H1 (cell line): ENCODE measurements at regions not wholly inside any gene's neighbourhood (a gene's known extent, or its start where the extent isn't known, plus 50 kb on each side); places are given as distances from the start of the nearest gene placed in this dataset.

Experiments used
- CREB1 ChIP-seq: IDR thresholded peaks from 2 replicates; pipeline ENCODE4 v1.6.1; 2012; ENCODE audit warnings: inconsistent platforms
- EGR1 ChIP-seq: IDR thresholded peaks from 2 replicates; pipeline ENCODE4 v1.6.1; 2011; ENCODE audit warnings: low read depth, low read length, borderline replicate concordance
- EZH2 ChIP-seq: fragments of 200-600 bp; sonication (generic); IDR thresholded peaks from 2 replicates; pipeline ENCODE4 v1.7.1; 2012; ENCODE audit warnings: low read depth, mild to moderate bottlenecking, moderate library complexity, low read length, inconsistent platforms; ENCODE audit not compliant: severe bottlenecking
- GABPA ChIP-seq: IDR thresholded peaks from 2 replicates; pipeline ENCODE4 v1.6.1; 2011; ENCODE audit warnings: mild to moderate bottlenecking, low read length, moderate library complexity, borderline replicate concordance; ENCODE audit not compliant: insufficient read depth
- JUND ChIP-seq: IDR thresholded peaks from 2 replicates; pipeline ENCODE4 v1.6.1; 2011; ENCODE audit warnings: mild to moderate bottlenecking, improper control_type of control experiment, low read length
- KDM1A ChIP-seq: fragments of 200-600, 300-600 bp; sonication (generic); IDR thresholded peaks from 2 replicates; pipeline ENCODE4 v1.7.1; 2016; ENCODE audit warnings: mild to moderate bottlenecking, low read length, borderline replicate concordance
- MAX ChIP-seq: IDR thresholded peaks from 2 replicates; pipeline ENCODE4 v1.6.1; 2012; ENCODE audit warnings: inconsistent platforms
- NRF1 ChIP-seq: IDR thresholded peaks from 2 replicates; pipeline ENCODE4 v1.6.1; 2011; ENCODE audit warnings: mild to moderate bottlenecking, low read depth, low read length, improper control_type of control experiment
- POLR2A ChIP-seq, 2 experiments: IDR thresholded peaks; 1 replicate in 1 of 2; 2 replicates in 1 of 2; pipeline ENCODE4 v1.6.1; 2011; ENCODE audit warnings: low read depth in 2 of 2, low read length in 2 of 2, mild to moderate bottlenecking in 2 of 2; ENCODE audit errors: control extremely low read depth in 1 of 2
- POLR2AphosphoS5 ChIP-seq: IDR thresholded peaks from 2 replicates; pipeline ENCODE4 v1.6.1; 2011; ENCODE audit warnings: low read depth, low read length
- TAF1 ChIP-seq: IDR thresholded peaks from 2 replicates; pipeline ENCODE4 v1.6.1; 2011; ENCODE audit warnings: mild to moderate bottlenecking, low read depth, low read length
- USF2 ChIP-seq: IDR thresholded peaks from 2 replicates; pipeline ENCODE4 v1.6.1; 2011; ENCODE audit warnings: low read length, improper control_type of control experiment
- ZNF274 ChIP-seq: IDR thresholded peaks from 2 replicates; pipeline ENCODE4 v1.7.0; 2012; ENCODE audit warnings: low read length, borderline replicate concordance; ENCODE audit errors: extremely low read depth
- TF ChIP-seq, protein P1 (sequence below), 3 experiments: IDR thresholded peaks; 1 replicate in 2 of 3; 2 replicates in 1 of 3; pipeline versions ENCODE4 v1.5.1 to v1.6.1; 2011; ENCODE audit warnings: low read length in 3 of 3, mild to moderate bottlenecking in 3 of 3, inconsistent platforms in 2 of 3, low read depth in 1 of 3, moderate library complexity in 1 of 3; ENCODE audit not compliant: insufficient read depth in 1 of 3; ENCODE audit errors: control extremely low read depth in 1 of 3

- TF ChIP-seq, protein P1, sequence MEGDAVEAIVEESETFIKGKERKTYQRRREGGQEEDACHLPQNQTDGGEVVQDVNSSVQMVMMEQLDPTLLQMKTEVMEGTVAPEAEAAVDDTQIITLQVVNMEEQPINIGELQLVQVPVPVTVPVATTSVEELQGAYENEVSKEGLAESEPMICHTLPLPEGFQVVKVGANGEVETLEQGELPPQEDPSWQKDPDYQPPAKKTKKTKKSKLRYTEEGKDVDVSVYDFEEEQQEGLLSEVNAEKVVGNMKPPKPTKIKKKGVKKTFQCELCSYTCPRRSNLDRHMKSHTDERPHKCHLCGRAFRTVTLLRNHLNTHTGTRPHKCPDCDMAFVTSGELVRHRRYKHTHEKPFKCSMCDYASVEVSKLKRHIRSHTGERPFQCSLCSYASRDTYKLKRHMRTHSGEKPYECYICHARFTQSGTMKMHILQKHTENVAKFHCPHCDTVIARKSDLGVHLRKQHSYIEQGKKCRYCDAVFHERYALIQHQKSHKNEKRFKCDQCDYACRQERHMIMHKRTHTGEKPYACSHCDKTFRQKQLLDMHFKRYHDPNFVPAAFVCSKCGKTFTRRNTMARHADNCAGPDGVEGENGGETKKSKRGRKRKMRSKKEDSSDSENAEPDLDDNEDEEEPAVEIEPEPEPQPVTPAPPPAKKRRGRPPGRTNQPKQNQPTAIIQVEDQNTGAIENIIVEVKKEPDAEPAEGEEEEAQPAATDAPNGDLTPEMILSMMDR (IDR thresholded peaks at IDR 0.05; ENCODE audit: control extremely low read depth in 1 of 3, insufficient read depth in 1 of 3, low read depth in 1 of 3, low read length in 3 of 3) = no peak
- TF ChIP-seq POLR2AphosphoS5 = no peak
- TF ChIP-seq EZH2 = no peak
- no peak for TF ChIP-seq JUND
- no peak for TF ChIP-seq GABPA
- no peak for TF ChIP-seq TAF1
- no peak for TF ChIP-seq MAX
- no peak for TF ChIP-seq POLR2A (IDR thresholded peaks at IDR 0.05; ENCODE audit: control extremely low read depth in 1 of 2, low read depth in 2 of 2, low read length in 2 of 2)
- TF ChIP-seq ZNF274 = no peak
- TF ChIP-seq USF2 = no peak
- TF ChIP-seq EGR1 = no peak
- TF ChIP-seq CREB1 = no peak
- no peak for TF ChIP-seq KDM1A
- TF ChIP-seq NRF1 = no peak
Measured at GRCh38 chr5:179475208-179475751, 75.1 kb upstream of the RUFY1 start.
